HL-60 (cell line): ENCODE measurements at regions not wholly inside any gene's neighbourhood (a gene's known extent, or its start where the extent isn't known, plus 50 kb on each side); places are given as distances from the start of the nearest gene placed in this dataset.

Experiments used
- POLR2AphosphoS5 ChIP-seq: IDR thresholded peaks from 2 replicates; pipeline ENCODE4 v1.6.1; 2012; ENCODE audit warnings: low read depth
- SPI1 ChIP-seq: IDR thresholded peaks from 2 replicates; pipeline ENCODE4 v1.6.1; 2012; ENCODE audit warnings: low read depth, mild to moderate bottlenecking, borderline replicate concordance
- TF ChIP-seq, protein P1 (sequence below): IDR thresholded peaks from one replicate; pipeline ENCODE4 v1.5.1; 2011; ENCODE audit warnings: low read length, control low read depth, inconsistent platforms; ENCODE audit not compliant: insufficient read depth
- TF ChIP-seq, protein P2 (sequence below): IDR thresholded peaks from 2 replicates; pipeline ENCODE4 v1.6.1; 2012; ENCODE audit warnings: low read depth; ENCODE audit not compliant: insufficient replicate concordance

DNA sequence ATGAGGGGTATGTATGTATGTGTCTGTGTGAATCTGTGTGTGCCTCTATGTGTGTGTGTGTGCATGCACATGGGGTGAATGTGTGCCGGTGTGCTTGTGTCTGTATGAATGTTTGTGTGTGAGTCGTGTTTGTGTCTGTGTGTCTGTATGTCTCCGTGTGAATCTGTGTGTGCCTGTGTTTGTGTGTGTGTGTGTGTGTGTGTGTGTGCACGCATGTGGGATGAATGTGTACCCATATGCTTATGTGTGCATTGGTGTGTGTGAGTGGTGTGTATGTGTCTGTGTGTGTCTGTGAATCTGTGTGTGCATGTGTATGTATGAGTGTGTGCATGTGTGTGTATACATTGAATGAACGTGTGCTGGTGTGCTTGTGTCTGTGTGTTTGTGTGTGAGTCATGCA, 88.9 kb downstream of the MATN1 start:
- TF ChIP-seq, protein P1, sequence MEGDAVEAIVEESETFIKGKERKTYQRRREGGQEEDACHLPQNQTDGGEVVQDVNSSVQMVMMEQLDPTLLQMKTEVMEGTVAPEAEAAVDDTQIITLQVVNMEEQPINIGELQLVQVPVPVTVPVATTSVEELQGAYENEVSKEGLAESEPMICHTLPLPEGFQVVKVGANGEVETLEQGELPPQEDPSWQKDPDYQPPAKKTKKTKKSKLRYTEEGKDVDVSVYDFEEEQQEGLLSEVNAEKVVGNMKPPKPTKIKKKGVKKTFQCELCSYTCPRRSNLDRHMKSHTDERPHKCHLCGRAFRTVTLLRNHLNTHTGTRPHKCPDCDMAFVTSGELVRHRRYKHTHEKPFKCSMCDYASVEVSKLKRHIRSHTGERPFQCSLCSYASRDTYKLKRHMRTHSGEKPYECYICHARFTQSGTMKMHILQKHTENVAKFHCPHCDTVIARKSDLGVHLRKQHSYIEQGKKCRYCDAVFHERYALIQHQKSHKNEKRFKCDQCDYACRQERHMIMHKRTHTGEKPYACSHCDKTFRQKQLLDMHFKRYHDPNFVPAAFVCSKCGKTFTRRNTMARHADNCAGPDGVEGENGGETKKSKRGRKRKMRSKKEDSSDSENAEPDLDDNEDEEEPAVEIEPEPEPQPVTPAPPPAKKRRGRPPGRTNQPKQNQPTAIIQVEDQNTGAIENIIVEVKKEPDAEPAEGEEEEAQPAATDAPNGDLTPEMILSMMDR, result no peak
- TF ChIP-seq POLR2AphosphoS5, result no peak
- TF ChIP-seq SPI1, result no peak
- TF ChIP-seq, protein P2, sequence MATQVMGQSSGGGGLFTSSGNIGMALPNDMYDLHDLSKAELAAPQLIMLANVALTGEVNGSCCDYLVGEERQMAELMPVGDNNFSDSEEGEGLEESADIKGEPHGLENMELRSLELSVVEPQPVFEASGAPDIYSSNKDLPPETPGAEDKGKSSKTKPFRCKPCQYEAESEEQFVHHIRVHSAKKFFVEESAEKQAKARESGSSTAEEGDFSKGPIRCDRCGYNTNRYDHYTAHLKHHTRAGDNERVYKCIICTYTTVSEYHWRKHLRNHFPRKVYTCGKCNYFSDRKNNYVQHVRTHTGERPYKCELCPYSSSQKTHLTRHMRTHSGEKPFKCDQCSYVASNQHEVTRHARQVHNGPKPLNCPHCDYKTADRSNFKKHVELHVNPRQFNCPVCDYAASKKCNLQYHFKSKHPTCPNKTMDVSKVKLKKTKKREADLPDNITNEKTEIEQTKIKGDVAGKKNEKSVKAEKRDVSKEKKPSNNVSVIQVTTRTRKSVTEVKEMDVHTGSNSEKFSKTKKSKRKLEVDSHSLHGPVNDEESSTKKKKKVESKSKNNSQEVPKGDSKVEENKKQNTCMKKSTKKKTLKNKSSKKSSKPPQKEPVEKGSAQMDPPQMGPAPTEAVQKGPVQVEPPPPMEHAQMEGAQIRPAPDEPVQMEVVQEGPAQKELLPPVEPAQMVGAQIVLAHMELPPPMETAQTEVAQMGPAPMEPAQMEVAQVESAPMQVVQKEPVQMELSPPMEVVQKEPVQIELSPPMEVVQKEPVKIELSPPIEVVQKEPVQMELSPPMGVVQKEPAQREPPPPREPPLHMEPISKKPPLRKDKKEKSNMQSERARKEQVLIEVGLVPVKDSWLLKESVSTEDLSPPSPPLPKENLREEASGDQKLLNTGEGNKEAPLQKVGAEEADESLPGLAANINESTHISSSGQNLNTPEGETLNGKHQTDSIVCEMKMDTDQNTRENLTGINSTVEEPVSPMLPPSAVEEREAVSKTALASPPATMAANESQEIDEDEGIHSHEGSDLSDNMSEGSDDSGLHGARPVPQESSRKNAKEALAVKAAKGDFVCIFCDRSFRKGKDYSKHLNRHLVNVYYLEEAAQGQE, result no peak
